IMR-90 (cell line): ENCODE measurements at regions not wholly inside any gene's neighbourhood (a gene's known extent, or its start where the extent isn't known, plus 50 kb on each side); places are given as distances from the start of the nearest gene placed in this dataset.

Source experiments
- ATAC-seq: fragments of 200-7000 bp; cut with Tn5 transposase; 2 replicates; pipeline ENCODE4 v1.9.1; 2020; ENCODE audit warnings: low read depth, mild to moderate bottlenecking, moderate library complexity
- BruUV-seq: library from RNA; stranded (reverse); fragments of 400-500 nt; replicated peaks from 2 replicates; lab custom pipeline; 2021; lab: Mats Ljungman, UMichigan
- CTCF ChIA-PET: fragments of 300-600 bp; formaldehyde crosslinking; extraction: SDS; loops from one replicate; lab custom pipeline; 2021; ENCODE audit warnings: antibody characterized with exemption; lab: Yijun Ruan, JAX
- POLR2A ChIA-PET: fragments of 300-600 bp; sonication (Branson Sonifier 250); formaldehyde crosslinking; loops from one replicate; lab custom pipeline; 2022; ENCODE audit warnings: antibody characterized with exemption; ENCODE audit not compliant: unreplicated experiment; lab: Charles Lee
- DNase-seq: peaks from one replicate; pipeline ENCODE4 v3.0.0; 2013
- H2AFZ ChIP-seq: replicated peaks from 2 replicates; pipeline ENCODE3; 2013; ENCODE audit warnings: low read length, mild to moderate bottlenecking; ENCODE audit not compliant: poor library complexity
- H2AK5ac ChIP-seq: 2 replicates; pipeline ENCODE4 v1.6.1; 2013; ENCODE audit warnings: low read depth, low read length, inconsistent platforms
- H2AK9ac ChIP-seq: replicated peaks from 2 replicates; pipeline ENCODE3; 2013; ENCODE audit warnings: mild to moderate bottlenecking, low read depth, low read length, moderate library complexity; ENCODE audit not compliant: poor library complexity
- H2BK120ac ChIP-seq: 2 replicates; pipeline ENCODE4 v1.6.1; 2013; ENCODE audit warnings: low read depth, low read length, inconsistent platforms
- H2BK15ac ChIP-seq: 3 replicates; pipeline ENCODE4 v1.6.1; 2013; ENCODE audit warnings: low read depth, low read length, inconsistent platforms
- H2BK20ac ChIP-seq: 2 replicates; pipeline ENCODE4 v1.6.1; 2013; ENCODE audit warnings: low read depth, mild to moderate bottlenecking, inconsistent platforms, low read length, moderate library complexity
- H2BK5ac ChIP-seq: 2 replicates; pipeline ENCODE4 v1.6.1; 2013; ENCODE audit warnings: mild to moderate bottlenecking, low read depth, low read length, inconsistent platforms; ENCODE audit not compliant: poor library complexity, severe bottlenecking
- H3K14ac ChIP-seq: replicated peaks from 2 replicates; pipeline ENCODE4 v1.6.1; 2013; ENCODE audit warnings: low read depth, low read length, inconsistent platforms
- H3K18ac ChIP-seq: 2 replicates; pipeline ENCODE4 v1.6.1; 2013; ENCODE audit warnings: low read depth, low read length, control low read depth
- H3K23ac ChIP-seq: 2 replicates; pipeline ENCODE4 v1.6.1; 2013; ENCODE audit warnings: low read depth, low read length, inconsistent platforms
- H3K27ac ChIP-seq: 2 replicates; pipeline ENCODE4 v1.5.1; 2013; ENCODE audit warnings: mild to moderate bottlenecking, control low read depth, low read length; ENCODE audit not compliant: insufficient read depth
- H3K27me3 ChIP-seq: 2 replicates; pipeline ENCODE4 v1.6.1; 2013; ENCODE audit warnings: low read length; ENCODE audit not compliant: control insufficient read depth, insufficient read depth
- H3K36me3 ChIP-seq: 2 replicates; pipeline ENCODE4 v1.6.1; 2013; ENCODE audit warnings: low read length, mixed read lengths; ENCODE audit not compliant: control insufficient read depth, insufficient read depth
- H3K4ac ChIP-seq: 2 replicates; pipeline ENCODE4 v1.6.1; 2013; ENCODE audit warnings: low read depth, low read length, inconsistent platforms
- H3K4me1 ChIP-seq: 2 replicates; pipeline ENCODE4 v1.6.1; 2013; ENCODE audit warnings: low read length, mixed read lengths; ENCODE audit not compliant: control insufficient read depth, insufficient read depth
- H3K4me2 ChIP-seq: 2 replicates; pipeline ENCODE4 v1.6.1; 2013; ENCODE audit warnings: low read depth, mild to moderate bottlenecking, control low read depth, low read length, moderate library complexity
- H3K4me3 ChIP-seq: 2 replicates; pipeline ENCODE4 v1.5.1; 2013; ENCODE audit warnings: low read depth, mild to moderate bottlenecking, control low read depth, low read length, moderate library complexity; ENCODE audit not compliant: insufficient read depth
- H3K56ac ChIP-seq: 2 replicates; pipeline ENCODE4 v1.6.1; 2013; ENCODE audit warnings: low read length, inconsistent platforms; ENCODE audit not compliant: insufficient read depth; ENCODE audit errors: extremely low read depth
- H3K79me1 ChIP-seq, 2 experiments: 2 replicates each; pipeline ENCODE4 v1.6.1; 2013; ENCODE audit warnings: low read length in 2 of 2, inconsistent platforms in 1 of 2, low read depth in 1 of 2
- H3K9ac ChIP-seq: 2 replicates; pipeline ENCODE4 v1.6.1; 2013; ENCODE audit warnings: low read depth, low read length, control low read depth
- H3K9me1 ChIP-seq: 2 replicates; pipeline ENCODE4 v1.6.1; 2013; ENCODE audit warnings: low read length, inconsistent platforms; ENCODE audit not compliant: insufficient read depth
- H3K9me3 ChIP-seq: 2 replicates; pipeline ENCODE4 v1.6.1; 2013; ENCODE audit warnings: low read length; ENCODE audit not compliant: control insufficient read depth, insufficient read depth
- H4K20me1 ChIP-seq: 2 replicates; pipeline ENCODE4 v1.6.1; 2013; ENCODE audit warnings: low read length, inconsistent platforms; ENCODE audit not compliant: insufficient read depth
- H4K5ac ChIP-seq: 2 replicates; pipeline ENCODE4 v1.6.1; 2013; ENCODE audit warnings: mild to moderate bottlenecking, low read depth, low read length, control low read depth
- H4K8ac ChIP-seq, 2 experiments: 2 replicates each; pipeline ENCODE4 v1.6.1; 2013; ENCODE audit warnings: low read depth in 2 of 2, low read length in 2 of 2, control low read depth in 1 of 2, inconsistent platforms in 1 of 2
- H4K91ac ChIP-seq: 2 replicates; pipeline ENCODE4 v1.6.1; 2013; ENCODE audit warnings: low read depth, low read length, inconsistent platforms; ENCODE audit not compliant: insufficient read depth
- CEBPB ChIP-seq: IDR thresholded peaks from 2 replicates; pipeline ENCODE4 v1.6.1; 2012; ENCODE audit warnings: low read depth, low read length, improper control_type of control experiment
- ELK1 ChIP-seq: fragments of 150-350 bp; IDR thresholded peaks from 2 replicates; pipeline ENCODE4 v1.6.1; 2016; ENCODE audit warnings: low read depth, mild to moderate bottlenecking, low read length, moderate library complexity, borderline replicate concordance
- USF2 ChIP-seq: fragments of 150-350 bp; IDR thresholded peaks from 2 replicates; pipeline ENCODE4 v1.6.1; 2017; ENCODE audit warnings: mild to moderate bottlenecking, antibody characterized with exemption, low read length, low read depth
- WGBS, 2 experiments: methylation state at CpG; one replicate each; pipeline versions ENCODE4 v1.1.5 to v1.1.7; 2013; ENCODE audit warnings: missing lambda C conversion rate in 2 of 2; ENCODE audit not compliant: insufficient read length in 1 of 2; ENCODE audit errors: extremely low coverage in 2 of 2; 5-methylcytosine and 5-hydroxymethylcytosine counted together
- dilution Hi-C: fragments of 300-500 bp; cut with HindIII; formaldehyde crosslinking; loops from one replicate; pipeline ENCODE4 v1.14.3; 2018; ENCODE audit warnings: low sequenced_read_pairs; ENCODE audit not compliant: unreplicated experiment
- in situ Hi-C: fragments of 300-500 bp; cut with MboI; formaldehyde crosslinking; loops from 3 replicates; pipeline ENCODE4 v1.14.3; 2019; ENCODE audit warnings: low sequenced_read_pairs, inconsistent platforms, mixed read lengths
- intact Hi-C: fragments of 100-400 bp; cut with micrococcal nuclease; formaldehyde crosslinking; loops from 2 replicates; pipeline ENCODE4 v1.10.0; 2022

GRCh38 chr2:5242751-5243150 is 449.4 kb upstream of the SOX11 start:
- no peak overlapping the region for H4K8ac ChIP-seq
- no peak overlapping the region for H3K14ac ChIP-seq
- H4K91ac ChIP-seq, result no peak overlapping the region
- no peak overlapping the region for H2BK120ac ChIP-seq
- in situ Hi-C loops, result no loop called here
- H2BK15ac ChIP-seq, result no peak overlapping the region
- H3K4me1 ChIP-seq, result no peaks in the 10 kb centered on the region
- H3K56ac ChIP-seq, result no peak overlapping the region
- DNase-seq (no peak), ATAC-seq (no peak)
- H3K4me2 ChIP-seq, result no peak overlapping the region
- H3K18ac ChIP-seq, result no peak overlapping the region
- dilution Hi-C loops, result no loop called here
- no peak overlapping the region for H2AK9ac ChIP-seq
- intact Hi-C loops, result no loop called here
- H2AFZ ChIP-seq, result no peak overlapping the region
- H3K27me3 ChIP-seq, result no peaks in the 10 kb centered on the region
- H3K79me1 ChIP-seq, result no peaks in the 10 kb centered on the region
- H2BK20ac ChIP-seq, result no peak overlapping the region
- peaks cover 2% of the 10 kb centered on the region for H3K9me3 ChIP-seq
- no peak overlapping the region for H3K9ac ChIP-seq
- H3K9me1 ChIP-seq, result no peaks in the 10 kb centered on the region
- H2BK5ac ChIP-seq, result no peak overlapping the region
- BruUV-seq, result no TSS peak
- WGBS, 2 experiments, result no CpG with 5 or more reads among the region's 3 CpGs
- no peaks in the 10 kb centered on the region for H4K20me1 ChIP-seq
- no peaks in the 10 kb centered on the region for H3K36me3 ChIP-seq
- CTCF ChIA-PET, result no interaction called here
- no peak overlapping the region for H3K23ac ChIP-seq
- POLR2A ChIA-PET, result no interaction called here
- H2AK5ac ChIP-seq, result no peak overlapping the region
- no peak overlapping the region for H3K27ac ChIP-seq
- TF ChIP-seq USF2 (no peak), ELK1 (no peak), CEBPB (no peak)
- no peak overlapping the region for H4K5ac ChIP-seq
- H3K4me3 ChIP-seq, result no peak overlapping the region
- no peak overlapping the region for H3K4ac ChIP-seq
